A549 (cell line): ENCODE measurements at regions not wholly inside any gene's neighbourhood (a gene's known extent, or its start where the extent isn't known, plus 50 kb on each side); places are given as distances from the start of the nearest gene placed in this dataset.

Experiments
- ATAC-seq, 2 experiments: fragments of 200-7000 bp in 1 of 2; fragments of >200 bp in 1 of 2; cut with Nextera tagmentation in 1 of 2; cut with Tn5 transposase in 1 of 2; 3 replicates each; pipeline versions ENCODE4 v1.8.0 to v1.9.1; 2018 to 2020; ENCODE audit warnings: mild to moderate bottlenecking in 1 of 2, moderate library complexity in 1 of 2
- CTCF ChIA-PET: fragments of 300-600 bp; sonication (Branson Sonifier 250); formaldehyde crosslinking; extraction: SDS; loops from one replicate; lab custom pipeline; 2021; ENCODE audit warnings: antibody characterized with exemption, inconsistent platforms; lab: Yijun Ruan, JAX
- POLR2A ChIA-PET: fragments of 350-600 bp; formaldehyde crosslinking; extraction: SDS; loops from one replicate; lab custom pipeline; 2021; ENCODE audit warnings: antibody characterized with exemption, inconsistent platforms; lab: Yijun Ruan, JAX
- DNase-seq, 2 experiments: peaks; one replicate each; pipeline versions ENCODE4 v3.0.0 to v3.0.0-alpha.2; 2011 to 2016; ENCODE audit warnings: low read depth in 1 of 2, low spot score in 1 of 2
- FAIRE-seq: peaks from 2 replicates; lab custom pipeline; 2011; peaks lifted over from hg19 to GRCh38; lab: Jason Lieb, UNC
- H3K27ac ChIP-seq, 2 experiments: fragments of >200 bp; sonication (Bioruptor Twin); formaldehyde crosslinking; 3 replicates each; pipeline ENCODE4 v1.5.1; 2016 to 2017
- H3K4me1 ChIP-seq: fragments of >200 bp; sonication (Bioruptor Twin); formaldehyde crosslinking; 3 replicates; pipeline ENCODE4 v1.6.1; 2016
- H3K4me2 ChIP-seq: fragments of >200 bp; sonication (Bioruptor Twin); formaldehyde crosslinking; 3 replicates; pipeline ENCODE4 v1.6.1; 2016
- H3K4me3 ChIP-seq: fragments of >200 bp; sonication (Bioruptor Twin); formaldehyde crosslinking; 3 replicates; pipeline ENCODE4 v1.5.1; 2016
- H3K9me3 ChIP-seq: fragments of >200 bp; sonication (Bioruptor Twin); formaldehyde crosslinking; 3 replicates; pipeline ENCODE4 v1.6.1; 2016
- CHD4 ChIP-seq: fragments of 200-600 bp; sonication (generic); IDR thresholded peaks from 2 replicates; pipeline ENCODE4 v1.6.1; 2016; ENCODE audit warnings: antibody characterized with exemption, mild to moderate bottlenecking, borderline replicate concordance
- EHMT2 ChIP-seq: fragments of 200-600 bp; sonication (generic); IDR thresholded peaks from 2 replicates; pipeline ENCODE4 v1.6.1; 2016; ENCODE audit warnings: antibody characterized with exemption, low read depth, mild to moderate bottlenecking, moderate library complexity
- ESRRA ChIP-seq: fragments of 150-350 bp; IDR thresholded peaks from 2 replicates; pipeline ENCODE4 v1.6.1; 2014; ENCODE audit warnings: mild to moderate bottlenecking, low read length, borderline replicate concordance
- FOSL2 ChIP-seq, 2 experiments: fragments of 450-650 bp in 1 of 2; fragments of >200 bp in 1 of 2; sonication (Bioruptor Twin) in 1 of 2; formaldehyde crosslinking; IDR thresholded peaks; 2 replicates each; pipeline versions ENCODE4 v1.5.0 to v1.6.1; 2016 to 2020; ENCODE audit warnings: mild to moderate bottlenecking in 1 of 2, moderate library complexity in 1 of 2
- POLR2AphosphoS2 ChIP-seq: conservative IDR thresholded peaks from 2 replicates; pipeline ENCODE4 v1.6.1; 2012; ENCODE audit warnings: low read length, improper control_type of control experiment, inconsistent platforms
- RCOR1 ChIP-seq: fragments of 150-350 bp; IDR thresholded peaks from 2 replicates; pipeline ENCODE4 v1.6.1; 2014; ENCODE audit warnings: antibody characterized with exemption, low read length, low read depth
- RFX5 ChIP-seq: fragments of 450-650 bp; IDR thresholded peaks from 2 replicates; pipeline ENCODE4 v1.7.1; 2014; ENCODE audit warnings: antibody characterized with exemption, mild to moderate bottlenecking, moderate library complexity
- TFCP2L1 ChIP-seq: fragments of 250-450 bp; sonication (Bioruptor Pico); IDR thresholded peaks from 2 replicates; pipeline ENCODE4 v1.5.0; 2021; ENCODE audit warnings: mild to moderate bottlenecking
- ZC3H11A ChIP-seq: fragments of 450-650 bp; IDR thresholded peaks from 2 replicates; pipeline ENCODE4 v1.6.1; 2014; ENCODE audit warnings: antibody characterized with exemption, mild to moderate bottlenecking
- ZFP36 ChIP-seq: fragments of 450-650 bp; IDR thresholded peaks from 2 replicates; pipeline ENCODE4 v1.6.1; 2014; ENCODE audit warnings: borderline replicate concordance; ENCODE audit not compliant: partially characterized antibody
- WGBS: methylation state at CpG from one replicate; pipeline ENCODE4 v1.1.6; 2017; ENCODE audit errors: missing lambda C conversion rate; 5-methylcytosine and 5-hydroxymethylcytosine counted together
- small RNA-seq, 6 experiments: library from RNA; depleted of rRNA; stranded (forward); fragments of <200 nt; gene quantifications; one replicate each; pipeline ENCODE3, GENCODE V24; 2012
- TF ChIP-seq, protein P1 (sequence below): IDR thresholded peaks from 2 replicates; pipeline ENCODE4 v1.6.1; 2012

DNA sequence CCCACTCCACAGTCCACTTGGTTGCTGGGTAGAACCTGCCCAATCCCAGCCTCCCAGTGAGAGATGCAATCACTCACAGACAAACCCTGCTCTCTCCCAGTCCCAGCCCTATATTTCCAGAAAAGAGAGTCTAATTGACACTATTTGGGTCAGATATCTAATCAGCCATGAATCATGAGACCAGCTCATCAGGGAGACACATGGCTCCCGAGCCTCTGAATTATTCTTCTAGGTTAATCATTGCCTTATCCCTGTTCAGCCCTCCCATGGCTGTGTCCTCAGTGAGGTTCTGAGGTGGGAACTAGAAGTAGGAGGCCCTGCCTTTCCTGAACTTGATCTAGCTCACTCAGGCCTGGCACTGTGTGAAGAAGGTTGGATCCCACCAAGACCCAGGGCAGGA, 49.9 kb upstream of the ZC3H12A start:
- TF ChIP-seq RFX5 (no peak), TFCP2L1 (CRISPR knock-in tag) (no peak), ZC3H11A (no peak), FOSL2 (IDR thresholded peaks at IDR 0.05) (no peak), FOSL2 (CRISPR knock-in tag; IDR thresholded peaks at IDR 0.05) (no peak), CHD4 (no peak), RCOR1 (no peak), POLR2AphosphoS2 (no peak), ZFP36 (no peak), ESRRA (no peak), EHMT2 (no peak)
- TF ChIP-seq, protein P1, sequence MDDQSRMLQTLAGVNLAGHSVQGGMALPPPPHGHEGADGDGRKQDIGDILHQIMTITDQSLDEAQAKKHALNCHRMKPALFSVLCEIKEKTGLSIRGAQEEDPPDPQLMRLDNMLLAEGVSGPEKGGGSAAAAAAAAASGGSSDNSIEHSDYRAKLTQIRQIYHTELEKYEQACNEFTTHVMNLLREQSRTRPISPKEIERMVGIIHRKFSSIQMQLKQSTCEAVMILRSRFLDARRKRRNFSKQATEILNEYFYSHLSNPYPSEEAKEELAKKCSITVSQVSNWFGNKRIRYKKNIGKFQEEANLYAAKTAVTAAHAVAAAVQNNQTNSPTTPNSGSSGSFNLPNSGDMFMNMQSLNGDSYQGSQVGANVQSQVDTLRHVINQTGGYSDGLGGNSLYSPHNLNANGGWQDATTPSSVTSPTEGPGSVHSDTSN, result no peak
- Histone ChIP-seq H3K27ac (no peak overlapping the region), H3K4me2 (no peak overlapping the region), H3K4me3 (no peak overlapping the region), H3K4me1 (no peaks in the 10 kb centered on the region; the same call in 2 of the 3 replicates), H3K9me3 (no peaks in the 10 kb centered on the region)
- CTCF ChIA-PET, result interaction anchor here (1.5 to 2.4 kb wide), 2 partner anchors 10 to 848 kb away, joined by 4 to 12 read pairs; no protein-coding TSS in a partner anchor
- DNase-seq (no peak), FAIRE-seq (no peak), ATAC-seq (no peak)
- POLR2A ChIA-PET, result no interaction called here
- WGBS, result 14% methylated on average over 1 of the region's 1 CpG

Small RNAs in the stretch of these regions (small RNA-seq; reads per million reads assigned to genes)
- gene MIR4255 (0 reads per million in 6 experiments), gene RNA5SP43 (0 reads per million in 6 experiments), gene RNU6-636P (0 reads per million in 6 experiments), gene RPS29P6 (0 reads per million in 6 experiments)
